NK-92 treated with Interleukin-12 subunit alpha and Interleukin-12 subunit beta, amount 100 ng/mL, for 24 hours (cell line): ENCODE measurements at regions not wholly inside any gene's neighbourhood (a gene's known extent, or its start where the extent isn't known, plus 50 kb on each side); places are given as distances from the start of the nearest gene placed in this dataset.
A peak's percentile ranks its signal among the peaks of the same experiment; 100 is the strongest.
"Not testable (repeated sequence)": the region's sequence is repeated elsewhere in the genome, so short reads cannot be mapped to it uniquely, and the experiment has no call there.

Experiments used
- DNase-seq: peaks from one replicate; lab custom pipeline; 2025; lab: John Stamatoyannopoulos, UW

DNA sequence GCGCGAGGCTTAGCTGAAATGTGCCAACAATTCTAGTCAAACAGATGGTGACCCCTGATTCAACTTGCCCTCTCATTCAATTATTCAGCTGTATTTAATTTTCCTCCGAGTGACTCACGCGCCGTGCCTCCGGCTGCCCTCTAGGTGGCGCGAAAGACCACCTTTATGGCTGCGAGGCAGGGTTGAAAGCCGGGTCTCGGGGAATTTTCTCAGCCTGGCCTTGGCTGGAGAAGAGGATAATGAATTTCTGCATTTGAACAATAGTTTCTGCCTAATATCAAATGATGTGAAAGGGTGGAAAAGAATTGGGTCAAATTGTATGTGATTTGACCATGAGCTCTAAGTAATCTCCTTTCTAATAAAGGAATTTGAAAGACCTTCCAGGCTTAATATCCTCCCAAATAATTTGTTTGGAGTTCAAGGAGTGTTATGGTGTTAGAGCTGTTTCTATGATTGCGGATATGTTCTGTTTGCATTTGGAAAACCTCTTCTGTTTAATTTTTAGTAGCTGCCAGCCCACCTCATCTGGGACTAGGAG, 310.9 kb downstream of the ZNF536 start:
- peak; percentile 19 for DNase-seq

DNA sequence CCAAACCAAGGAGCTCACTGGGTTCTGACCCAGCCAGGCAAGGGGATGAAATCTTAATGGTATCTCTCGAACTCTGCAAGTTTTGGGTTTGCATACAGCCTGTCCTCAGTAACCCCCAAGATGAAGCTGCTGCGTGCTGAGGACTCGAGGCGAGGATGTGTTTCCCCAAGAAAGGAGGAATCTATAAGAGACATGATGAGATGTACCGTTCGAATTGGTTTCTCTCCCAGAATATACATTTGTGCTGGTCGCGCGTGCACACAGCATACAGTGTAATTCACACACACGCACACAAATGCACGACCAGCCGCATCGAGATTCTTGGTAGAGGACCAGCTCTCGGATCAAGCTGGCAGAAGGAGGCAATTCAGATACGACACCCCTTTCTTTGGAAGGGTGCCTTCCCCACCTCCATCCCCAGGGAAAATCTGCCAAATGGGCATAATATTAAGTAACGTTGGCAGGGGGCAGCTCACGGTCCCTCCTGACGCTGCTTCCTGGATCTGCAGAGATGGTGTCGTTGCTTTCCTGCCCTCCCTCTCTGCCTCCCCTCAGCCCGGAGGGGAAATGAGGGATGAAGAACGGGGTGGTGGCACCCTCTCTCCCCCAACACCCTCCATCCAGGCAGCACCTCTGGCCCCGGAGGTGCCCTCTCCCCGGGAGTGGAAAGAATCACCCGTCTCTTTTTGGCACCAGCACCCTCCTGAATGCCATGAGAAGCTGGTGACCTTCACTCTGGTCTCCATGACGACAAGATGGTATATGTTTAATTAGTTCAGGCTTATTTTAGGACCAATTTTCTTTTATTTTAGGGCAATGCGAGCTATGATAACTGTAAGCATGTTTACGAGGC, 310.2 kb downstream of the ZNF536 start:
- no peak for DNase-seq

DNA sequence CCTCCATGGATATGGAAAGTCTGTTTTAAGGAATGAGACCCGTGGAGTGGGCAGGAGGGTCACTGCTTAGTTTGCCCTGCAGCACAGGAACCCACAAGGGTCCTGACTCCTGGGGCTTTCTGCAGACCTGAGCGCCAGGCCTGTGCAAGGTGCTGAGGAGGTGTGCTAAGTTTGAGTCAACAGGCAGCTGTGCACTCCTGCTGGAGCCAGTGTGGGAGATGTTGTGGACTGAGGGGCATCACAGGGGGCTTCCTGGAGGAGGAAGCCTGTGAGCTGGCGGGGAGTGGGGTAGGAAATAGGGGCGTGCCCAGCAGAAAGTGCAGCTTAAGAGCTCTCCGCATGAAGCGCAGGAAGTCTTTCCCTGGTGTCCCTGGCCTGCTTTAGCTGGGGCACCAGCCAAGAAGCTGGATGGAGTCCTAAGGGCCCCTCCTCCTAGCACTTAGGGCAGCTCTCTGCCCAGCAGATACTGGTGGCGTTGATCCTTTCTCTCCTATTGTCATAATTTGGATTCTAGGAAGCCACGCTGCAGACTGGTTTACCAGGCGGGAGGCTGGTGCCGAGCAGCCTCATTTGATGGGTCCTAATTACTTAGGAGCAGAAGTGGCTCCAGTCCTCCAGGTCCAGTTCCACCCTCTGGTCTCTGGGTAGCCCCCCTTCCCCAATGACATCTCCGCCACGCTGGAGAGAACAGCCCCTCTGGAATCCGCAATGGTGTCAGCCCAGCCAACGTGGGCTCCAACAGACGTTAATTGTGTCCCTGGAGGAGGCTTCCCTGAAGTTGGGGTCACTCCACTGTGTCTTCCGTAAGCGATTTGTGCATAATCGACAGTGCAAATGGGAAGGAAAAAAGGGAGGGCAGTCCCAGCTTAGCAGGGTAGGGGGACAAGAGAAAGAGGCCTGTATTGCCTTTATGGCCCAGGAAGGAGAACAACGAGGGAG, 309.2 kb downstream of the ZNF536 start:
- no peak for DNase-seq

DNA sequence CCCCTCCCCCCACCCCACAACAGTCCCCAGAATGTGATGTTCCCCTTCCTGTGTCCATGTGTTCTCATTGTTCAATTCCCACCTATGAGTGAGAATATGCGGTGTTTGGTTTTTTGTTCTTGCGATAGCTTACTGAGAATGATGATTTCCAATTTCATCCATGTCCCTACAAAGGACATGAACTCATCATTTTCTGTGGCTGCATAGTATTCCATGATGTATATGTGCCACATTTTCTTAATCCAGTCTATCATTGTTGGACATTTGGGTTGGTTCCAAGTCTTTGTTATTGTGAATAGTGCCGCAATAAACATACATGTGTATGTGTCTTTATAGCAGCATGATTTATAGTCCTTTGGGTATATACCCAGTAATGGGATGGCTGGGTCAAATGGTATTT, 308.2 kb downstream of the ZNF536 start:
- not testable (repeated sequence) for DNase-seq

DNA sequence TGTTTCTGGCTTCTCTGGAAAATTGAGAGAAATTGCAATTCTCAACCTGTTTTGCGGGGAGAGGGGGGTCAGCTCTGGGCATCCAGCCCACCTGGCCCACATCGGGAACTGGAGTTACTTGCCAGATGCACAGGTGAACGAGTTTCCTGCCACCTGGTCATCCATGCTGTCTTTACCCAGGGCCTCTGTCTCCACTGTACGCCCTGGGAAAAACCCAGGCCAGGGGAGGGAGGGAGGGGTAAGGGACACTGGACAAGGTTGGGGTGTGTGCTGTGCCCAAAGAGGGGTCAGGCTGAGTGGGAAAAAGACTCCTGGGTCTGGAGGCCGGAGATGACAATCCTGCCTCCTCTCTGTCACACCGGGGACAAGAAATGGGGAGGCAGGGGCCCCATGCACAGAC, 307.6 kb downstream of the ZNF536 start:
- no peak for DNase-seq

DNA sequence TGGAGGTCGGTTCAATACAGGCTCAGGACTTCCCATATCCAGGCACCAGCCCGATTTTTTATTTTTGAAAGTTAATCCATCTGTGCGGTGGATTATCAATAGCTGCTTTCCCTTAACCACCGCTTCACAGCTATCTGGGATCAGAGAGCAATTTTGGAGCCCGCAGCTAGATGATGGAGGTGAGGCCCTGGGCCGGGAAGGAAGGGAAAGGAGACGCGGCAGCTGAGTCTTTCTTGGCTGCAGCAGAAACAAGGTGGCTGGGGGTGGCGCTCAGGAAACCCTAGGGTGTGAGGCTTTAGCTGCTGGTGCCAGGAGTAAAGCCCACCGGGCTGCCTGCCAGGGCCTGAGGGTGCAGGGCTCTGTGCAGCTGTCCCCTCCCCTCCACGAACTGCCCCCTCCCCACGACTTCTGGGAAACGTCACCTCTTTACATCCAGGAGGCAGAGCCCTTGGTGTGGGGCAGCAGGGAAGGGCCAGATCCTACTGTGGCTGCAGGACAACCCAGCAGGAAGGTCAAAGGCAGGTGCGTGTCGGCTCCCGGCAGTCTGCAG, 307.0 kb downstream of the ZNF536 start:
- no peak for DNase-seq

DNA sequence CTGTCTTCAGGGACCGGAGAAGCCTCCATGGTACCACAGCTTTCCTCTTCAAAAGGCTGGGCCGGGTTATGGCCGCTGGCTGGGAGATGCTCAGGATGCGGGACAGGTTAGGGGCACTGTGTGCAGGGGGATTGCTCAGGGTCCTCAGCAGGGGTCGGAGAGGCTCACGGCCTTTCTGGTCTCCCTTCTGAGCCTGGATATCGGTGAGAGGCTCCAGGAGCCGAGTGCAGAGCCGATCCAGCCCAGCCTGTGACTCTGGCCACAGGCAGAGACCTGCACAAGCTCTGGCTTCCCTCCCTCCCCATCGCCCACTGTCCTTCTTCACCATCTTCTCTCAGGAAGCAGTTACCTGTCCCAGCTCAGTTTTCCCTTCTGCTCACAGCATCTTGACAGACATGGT, 306.0 kb downstream of the ZNF536 start:
- no peak for DNase-seq

DNA sequence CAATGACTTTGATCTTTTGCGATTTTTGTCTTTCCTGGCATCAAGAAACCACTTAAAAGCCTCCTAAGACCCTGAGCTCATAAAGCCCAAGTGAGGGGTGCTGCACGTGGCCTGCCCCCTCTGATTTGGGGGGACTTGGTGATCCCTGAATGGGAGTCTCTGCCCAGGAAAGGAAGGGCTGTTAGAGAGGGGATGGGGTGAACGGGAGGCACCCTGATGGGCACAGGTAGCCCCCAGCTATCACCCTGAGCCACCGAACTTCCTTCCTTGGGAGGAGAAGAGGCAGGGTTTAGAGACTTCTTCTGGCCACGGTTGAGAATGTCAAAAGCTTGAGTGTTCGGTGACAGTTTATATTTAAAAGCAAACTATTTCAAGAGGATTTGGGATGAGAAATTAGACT, 305.5 kb downstream of the ZNF536 start:
- no peak for DNase-seq

DNA sequence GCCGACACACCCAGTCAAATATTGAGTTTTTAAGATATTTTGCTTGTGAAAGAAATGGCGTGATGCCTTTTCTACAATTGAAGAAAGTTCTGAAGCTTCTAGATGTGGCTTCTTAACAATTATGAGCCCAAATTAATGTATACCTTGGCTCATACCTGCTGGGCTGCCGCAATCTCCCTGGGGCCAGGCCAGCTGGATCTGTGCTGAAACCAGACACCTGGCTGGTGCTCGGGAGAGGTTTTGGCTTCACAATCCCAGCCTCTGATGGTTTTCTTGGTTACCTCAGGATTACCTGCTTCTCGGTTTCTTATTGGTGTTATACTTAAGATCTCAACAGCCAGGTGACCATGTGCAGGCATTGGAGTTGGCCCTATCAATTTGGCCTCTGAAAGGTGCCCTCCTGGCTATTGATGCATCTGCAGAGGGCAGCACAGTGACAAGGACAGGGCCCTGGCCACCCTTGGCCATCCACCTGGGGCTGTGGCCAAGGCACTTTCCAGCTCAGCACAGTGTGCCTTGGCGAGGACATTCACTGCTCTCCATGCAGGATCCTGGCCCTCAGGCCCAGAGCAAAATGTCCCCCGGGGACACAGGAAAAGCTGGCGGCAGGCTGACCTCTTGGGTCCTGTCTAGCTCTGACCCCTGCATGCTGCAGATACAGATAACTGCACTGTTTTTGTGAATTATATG, 305.0 kb downstream of the ZNF536 start:
- no peak for DNase-seq

DNA sequence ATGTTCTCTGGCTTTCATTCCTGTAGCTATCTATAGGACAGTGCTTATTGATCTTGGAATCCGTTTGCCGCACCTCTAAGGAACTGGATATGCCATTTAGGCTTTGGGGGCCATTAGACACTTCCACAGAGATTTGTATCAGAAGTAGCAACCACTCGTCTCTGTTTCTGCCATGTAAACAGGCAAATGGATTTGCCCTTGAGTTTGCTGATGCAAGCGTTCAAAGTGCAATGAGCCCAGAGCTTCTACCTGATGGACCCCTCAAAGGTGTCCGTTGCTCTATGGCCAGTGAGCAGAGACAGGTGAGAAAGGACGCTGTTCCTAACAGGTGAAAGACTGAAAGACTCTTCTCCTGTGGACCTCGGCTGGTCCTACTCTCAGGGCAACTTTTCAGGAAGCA, 302.9 kb downstream of the ZNF536 start:
- DNase-seq = no peak

DNA sequence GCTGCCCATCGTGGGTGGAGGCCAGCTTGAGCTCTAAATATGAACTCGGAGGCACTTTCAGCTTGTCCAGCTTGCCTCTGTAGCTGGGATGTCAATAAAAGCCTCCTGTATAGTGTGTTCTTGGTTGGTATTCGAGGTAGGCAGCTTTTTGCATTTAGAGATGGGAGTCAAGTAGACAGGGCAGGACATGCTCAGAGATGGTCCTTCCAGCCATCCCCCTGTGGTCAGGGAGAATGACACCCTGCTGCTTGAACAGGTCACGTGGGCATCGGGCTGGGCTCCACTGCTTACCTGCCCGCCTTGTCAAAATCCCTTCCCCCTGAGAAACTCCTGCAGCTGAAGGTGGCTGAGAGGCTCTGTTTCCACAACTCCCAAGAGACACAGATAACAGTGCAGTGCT, 302.5 kb downstream of the ZNF536 start:
- DNase-seq = no peak

DNA sequence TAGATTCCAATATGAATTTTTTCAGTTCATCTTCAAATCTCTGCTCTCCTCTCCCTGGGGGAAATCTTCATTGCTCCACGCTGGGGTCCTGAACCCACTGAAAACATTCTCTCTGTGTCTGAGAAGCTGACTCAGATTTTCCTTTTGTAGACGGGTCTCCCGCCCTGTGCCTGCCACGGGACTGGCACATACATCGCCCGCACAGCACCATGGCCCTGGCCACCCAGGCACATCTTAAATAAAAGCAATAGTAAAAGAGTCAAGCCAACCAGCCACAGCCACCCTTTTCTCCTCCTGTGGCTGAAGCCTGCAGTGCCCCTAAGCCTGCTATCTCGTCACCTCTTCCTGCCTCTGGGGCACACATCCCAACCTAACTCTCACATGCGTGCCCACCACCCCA, 301.2 kb downstream of the ZNF536 start:
- no peak for DNase-seq

DNA sequence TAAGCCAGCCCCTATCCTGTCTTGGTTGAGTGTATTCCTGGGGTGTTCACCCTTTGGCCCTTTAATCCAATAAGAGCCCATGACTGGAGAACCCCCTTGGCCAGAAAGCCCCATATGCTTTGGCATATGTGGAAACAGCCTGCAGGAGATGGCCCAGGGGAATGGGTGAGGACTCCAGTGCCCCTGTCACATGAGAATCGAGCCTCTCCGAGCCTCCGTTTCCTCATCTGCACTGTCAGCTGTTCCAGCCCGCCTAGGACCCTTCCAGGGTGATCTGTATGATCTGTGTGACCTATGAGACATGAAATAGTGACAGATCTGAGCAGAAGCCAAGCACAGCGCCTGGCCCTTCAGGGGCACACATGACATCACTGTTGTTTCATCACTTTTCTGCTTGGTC, 300.7 kb downstream of the ZNF536 start:
- DNase-seq = no peak

DNA sequence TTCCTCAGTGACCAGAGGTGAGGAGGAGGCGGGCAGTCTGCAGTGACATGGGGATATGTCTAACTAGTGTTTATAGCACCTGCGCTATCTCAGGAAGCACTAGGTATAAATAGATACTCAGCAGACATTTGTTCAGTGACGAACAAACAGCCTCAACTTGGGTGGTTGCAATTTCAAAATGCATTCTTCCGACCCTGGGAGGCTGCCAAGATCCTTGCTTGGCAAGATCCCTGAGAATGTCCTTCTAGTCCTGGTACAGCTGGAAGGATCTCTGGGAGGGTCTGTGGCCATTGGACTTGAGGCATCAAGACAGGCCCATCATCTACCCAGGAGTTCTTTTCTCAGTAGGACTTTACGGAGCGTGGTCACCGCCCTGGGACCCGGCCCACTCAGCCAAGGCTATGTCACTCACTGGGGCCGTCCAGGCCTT, 299.5 kb downstream of the ZNF536 start:
- no peak for DNase-seq

DNA sequence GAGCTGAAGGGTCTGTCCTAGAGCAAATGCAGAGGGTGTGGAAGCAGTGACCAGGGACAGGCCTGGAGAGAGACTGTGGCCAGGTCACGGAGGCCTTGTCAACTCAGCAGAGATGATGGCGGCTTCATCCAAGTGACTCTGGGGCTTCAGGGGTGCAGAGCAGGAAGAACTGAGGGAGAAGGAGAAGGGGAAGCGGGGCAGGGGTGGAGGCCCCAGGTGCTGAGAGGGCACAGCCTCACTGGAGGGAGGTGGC, 299.1 kb downstream of the ZNF536 start:
- DNase-seq = no peak

DNA sequence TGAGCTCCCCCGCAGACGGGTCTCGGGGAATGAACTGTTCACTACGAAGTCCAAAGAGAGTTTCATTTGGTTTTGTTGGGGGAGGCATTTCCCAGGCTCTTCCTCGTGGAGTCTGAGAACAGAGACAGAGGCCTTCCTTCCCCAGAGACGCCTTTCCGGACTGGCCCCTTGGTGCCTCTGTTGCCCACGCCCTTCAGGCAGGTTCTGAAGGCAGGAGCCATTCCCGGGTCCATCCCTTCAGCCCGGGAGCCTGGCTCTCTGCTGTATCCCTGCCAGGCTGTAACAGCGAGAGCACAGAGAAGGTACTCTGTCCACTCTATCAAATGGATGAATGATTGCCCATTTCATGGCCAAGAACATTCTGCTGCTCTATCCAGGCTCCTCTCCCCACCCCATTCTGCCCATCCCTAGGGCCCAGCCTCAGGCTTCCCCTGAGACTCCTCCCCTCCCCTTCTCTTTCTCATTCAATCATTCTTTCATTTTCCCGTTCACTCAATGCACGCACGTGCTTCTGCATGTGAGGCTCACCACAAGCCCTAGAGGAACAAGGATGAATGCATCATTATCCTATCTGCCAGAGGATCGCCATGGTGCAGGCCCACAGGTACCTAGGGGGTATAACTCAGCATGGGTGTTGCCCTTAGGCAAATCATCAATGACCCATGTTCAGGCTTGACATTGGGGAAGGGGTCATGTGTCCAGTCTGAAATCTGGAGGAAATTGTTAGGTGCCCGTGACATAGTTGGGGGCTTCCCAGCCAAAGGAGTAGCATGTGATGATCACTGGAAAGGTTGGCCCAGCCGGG, 298.6 kb downstream of the ZNF536 start:
- no peak for DNase-seq

DNA sequence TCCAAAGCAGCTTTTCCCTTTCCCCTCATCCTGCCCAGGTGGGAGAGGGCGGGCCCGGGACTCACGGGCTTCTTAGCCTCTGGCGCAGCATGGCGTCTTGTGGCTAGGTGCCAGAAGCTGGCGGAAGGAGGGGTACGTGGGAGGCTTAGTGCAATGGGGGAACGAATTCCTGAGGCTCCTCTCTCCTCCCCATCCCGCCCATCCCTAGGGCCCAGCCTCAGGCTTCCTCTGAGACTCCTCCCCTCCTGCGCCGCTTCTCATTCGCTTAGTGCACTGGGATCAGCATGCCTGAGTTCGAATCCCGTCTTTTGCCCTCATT, 297.8 kb downstream of the ZNF536 start:
- no peak for DNase-seq

DNA sequence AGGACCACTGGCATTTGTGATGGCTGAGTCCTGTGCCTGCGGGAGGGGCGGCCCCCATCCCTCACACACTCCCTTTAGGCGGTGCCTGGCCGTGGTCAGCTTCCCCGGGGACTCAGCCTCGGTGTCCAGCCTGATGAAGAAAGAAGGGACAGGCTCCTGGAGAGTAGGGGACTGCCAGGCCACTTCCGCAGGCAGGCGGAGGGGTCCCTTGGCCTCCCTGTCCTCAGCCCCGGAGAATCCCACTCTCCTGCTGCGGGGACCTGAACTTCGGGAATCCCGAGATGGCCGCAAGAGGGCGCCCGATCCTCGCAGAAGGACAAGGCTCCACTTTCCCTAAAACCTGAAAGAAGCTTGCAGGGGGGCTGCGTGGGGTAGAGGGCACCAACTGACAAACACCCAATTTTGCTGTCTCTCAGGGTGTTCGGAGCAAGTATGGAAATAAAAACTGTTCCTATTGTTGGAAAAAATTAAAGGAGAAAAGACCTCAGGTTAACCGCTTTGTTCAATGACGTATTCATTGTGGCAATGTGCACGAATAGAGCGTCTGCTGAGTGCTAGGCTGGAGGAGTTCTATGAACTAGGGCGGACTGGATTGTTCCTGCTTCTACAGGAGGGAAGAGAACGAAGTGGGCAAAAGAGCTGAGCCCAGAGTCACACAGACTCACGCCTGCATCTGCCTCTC, 297.3 kb downstream of the ZNF536 start:
- no peak for DNase-seq

DNA sequence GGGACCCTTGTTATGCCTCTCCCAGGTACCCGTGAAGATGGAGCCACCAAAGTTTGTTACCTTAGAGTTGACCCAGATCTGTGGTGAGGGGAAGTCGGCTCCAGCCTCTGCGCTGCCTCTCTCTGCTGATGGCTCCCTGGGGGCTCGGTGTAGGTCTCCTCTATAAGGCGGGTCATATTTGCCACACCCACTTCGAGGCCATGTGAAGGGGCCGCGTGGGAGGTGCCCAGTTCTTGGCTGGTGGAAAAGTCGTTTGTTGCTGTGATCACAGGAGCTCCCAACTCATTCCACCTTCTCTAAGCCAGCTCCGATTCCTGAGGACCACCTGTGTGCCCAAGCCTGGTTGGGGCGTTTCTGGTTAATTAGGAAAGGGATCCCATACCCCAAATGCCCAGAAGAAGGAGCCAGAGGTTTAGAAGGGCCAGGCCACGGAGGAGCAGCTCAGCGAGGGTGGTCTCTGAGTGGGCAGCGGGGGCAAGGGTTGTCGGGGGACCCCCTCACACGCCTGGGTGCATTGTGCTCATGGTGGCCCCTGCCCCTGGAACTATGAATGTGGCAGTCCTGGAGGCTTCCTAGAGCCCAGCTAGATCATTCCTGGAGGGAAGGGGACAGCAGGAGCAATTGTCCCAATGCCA, 296.5 kb downstream of the ZNF536 start:
- no peak for DNase-seq

DNA sequence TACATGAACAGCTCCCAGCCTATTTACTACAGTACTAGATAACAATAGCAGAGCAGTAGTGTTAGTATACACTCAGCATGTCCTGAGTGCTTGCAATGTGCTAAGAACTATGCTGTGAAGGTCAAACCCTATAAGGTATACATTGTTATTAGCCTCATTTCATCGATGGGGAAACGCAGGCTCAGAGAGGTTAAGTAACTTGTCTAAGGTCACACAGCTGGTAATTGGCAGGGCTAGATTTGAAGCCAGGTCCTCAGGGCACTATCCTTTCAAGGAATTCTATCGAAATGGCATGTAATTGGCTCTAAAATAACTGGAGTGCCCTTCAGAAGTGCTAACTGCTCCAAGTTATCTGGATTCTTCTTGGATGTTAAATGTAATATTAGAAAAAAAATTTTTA, 295.6 kb downstream of the ZNF536 start:
- no peak for DNase-seq
